Cardiac muscle cell (in vitro differentiated cells and primary cell): ENCODE measurements at regions not wholly inside any gene's neighbourhood (a gene's known extent, or its start where the extent isn't known, plus 50 kb on each side); places are given as distances from the start of the nearest gene placed in this dataset.

Source experiments
- DNase-seq, 2 donors: peaks; one replicate each; pipeline versions ENCODE4 v3.0.0 to v3.0.0-alpha.2; 2010 to 2017; ENCODE audit warnings: low read depth in 1 of 2, low spot score in 1 of 2
- H3K27ac ChIP-seq: fragments of 200-600 bp; sonication (generic); 2 replicates; pipeline ENCODE4 v1.5.1; 2016
- H3K27me3 ChIP-seq: fragments of 200-600 bp; sonication (generic); 2 replicates; pipeline ENCODE4 v1.6.0; 2016; ENCODE audit warnings: control low read depth
- H3K36me3 ChIP-seq: fragments of 200-600 bp; sonication (generic); 2 replicates; pipeline ENCODE4 v1.5.1; 2016; ENCODE audit warnings: control low read depth
- H3K4me1 ChIP-seq: fragments of 200-600 bp; sonication (generic); 2 replicates; pipeline ENCODE4 v1.8.1; 2017; ENCODE audit warnings: low read depth, mild to moderate bottlenecking, mixed run types
- H3K4me3 ChIP-seq: fragments of 200-600 bp; sonication (generic); 2 replicates; pipeline ENCODE4 v1.5.1; 2016; ENCODE audit warnings: mild to moderate bottlenecking
- H3K9me3 ChIP-seq: fragments of 200-600 bp; sonication (generic); 2 replicates; pipeline ENCODE4 v1.5.1; 2017; ENCODE audit warnings: low read depth, mild to moderate bottlenecking, control low read depth
- TF ChIP-seq, protein P1 (sequence below): IDR thresholded peaks from 2 replicates; pipeline ENCODE4 v1.5.1; 2012; ENCODE audit warnings: low read depth, mild to moderate bottlenecking, low read length

DNA sequence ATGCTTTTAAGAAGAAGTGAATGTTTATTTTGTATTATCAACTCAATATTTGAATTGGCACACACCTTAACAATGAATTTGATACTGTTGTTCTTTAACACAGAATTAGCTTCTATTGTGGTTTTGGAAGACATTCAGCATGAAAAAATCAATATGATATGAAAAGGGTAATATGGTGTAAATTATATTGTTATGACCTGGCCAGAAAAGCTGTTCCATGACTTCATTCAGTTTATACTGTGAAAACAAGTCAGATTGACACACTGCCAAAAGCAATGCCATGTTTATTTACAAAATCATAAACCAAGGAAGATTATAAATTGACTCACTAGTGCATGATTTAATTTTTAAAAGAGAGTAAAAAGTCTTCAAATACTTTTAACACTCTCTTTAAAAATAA, 851.4 kb upstream of the SEL1L start:
- TF ChIP-seq, protein P1, sequence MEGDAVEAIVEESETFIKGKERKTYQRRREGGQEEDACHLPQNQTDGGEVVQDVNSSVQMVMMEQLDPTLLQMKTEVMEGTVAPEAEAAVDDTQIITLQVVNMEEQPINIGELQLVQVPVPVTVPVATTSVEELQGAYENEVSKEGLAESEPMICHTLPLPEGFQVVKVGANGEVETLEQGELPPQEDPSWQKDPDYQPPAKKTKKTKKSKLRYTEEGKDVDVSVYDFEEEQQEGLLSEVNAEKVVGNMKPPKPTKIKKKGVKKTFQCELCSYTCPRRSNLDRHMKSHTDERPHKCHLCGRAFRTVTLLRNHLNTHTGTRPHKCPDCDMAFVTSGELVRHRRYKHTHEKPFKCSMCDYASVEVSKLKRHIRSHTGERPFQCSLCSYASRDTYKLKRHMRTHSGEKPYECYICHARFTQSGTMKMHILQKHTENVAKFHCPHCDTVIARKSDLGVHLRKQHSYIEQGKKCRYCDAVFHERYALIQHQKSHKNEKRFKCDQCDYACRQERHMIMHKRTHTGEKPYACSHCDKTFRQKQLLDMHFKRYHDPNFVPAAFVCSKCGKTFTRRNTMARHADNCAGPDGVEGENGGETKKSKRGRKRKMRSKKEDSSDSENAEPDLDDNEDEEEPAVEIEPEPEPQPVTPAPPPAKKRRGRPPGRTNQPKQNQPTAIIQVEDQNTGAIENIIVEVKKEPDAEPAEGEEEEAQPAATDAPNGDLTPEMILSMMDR: no peak
- H3K9me3 ChIP-seq: no peaks in the 10 kb centered on the region
- H3K4me1 ChIP-seq: no peaks in the 10 kb centered on the region
- no peak overlapping the region for H3K4me3 ChIP-seq
- H3K36me3 ChIP-seq: no peaks in the 10 kb centered on the region
- H3K27ac ChIP-seq: no peak overlapping the region
- H3K27me3 ChIP-seq: no peaks in the 10 kb centered on the region
- DNase-seq: no peak

GRCh38 chr14:82387699-82388098, 854.0 kb upstream of the SEL1L start:
- no peak overlapping the region for H3K27ac ChIP-seq
- TF ChIP-seq, protein P1: no peak
- no peaks in the 10 kb centered on the region for H3K4me1 ChIP-seq
- H3K4me3 ChIP-seq: no peak overlapping the region
- no peaks in the 10 kb centered on the region for H3K36me3 ChIP-seq
- no peaks in the 10 kb centered on the region for H3K27me3 ChIP-seq
- DNase-seq: no peak
- H3K9me3 ChIP-seq: no peaks in the 10 kb centered on the region

- TF ChIP-seq, protein P1: no peak
- Histone ChIP-seq H3K4me1 (no peaks in the 10 kb centered on the region), H3K36me3 (no peaks in the 10 kb centered on the region), H3K9me3 (no peaks in the 10 kb centered on the region), H3K27ac (no peak overlapping the region), H3K4me3 (no peak overlapping the region), H3K27me3 (no peaks in the 10 kb centered on the region)
- no peak for DNase-seq
Observed at GRCh38 chr14:82388488-82388887, 854.8 kb upstream of the SEL1L start.

DNA sequence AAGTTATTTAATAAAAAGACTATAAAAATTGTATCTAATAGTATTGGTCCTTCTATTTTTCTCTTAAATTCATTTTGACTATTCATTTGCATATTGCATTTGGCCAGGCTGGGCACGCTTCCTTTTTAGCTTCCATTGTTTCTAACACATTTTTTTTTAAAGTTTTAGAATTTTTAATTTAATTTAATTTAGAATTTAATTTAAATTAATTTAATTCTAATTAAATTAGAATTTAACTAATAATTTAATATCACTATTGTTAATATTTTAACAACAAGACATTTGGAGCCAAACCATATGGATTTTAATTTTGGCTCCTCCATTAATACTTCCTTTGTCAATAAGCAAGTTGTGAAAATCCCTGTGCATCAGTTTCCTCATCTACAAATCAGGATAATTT, 856.9 kb upstream of the SEL1L start:
- Histone ChIP-seq H3K27me3 (no peaks in the 10 kb centered on the region), H3K36me3 (no peaks in the 10 kb centered on the region), H3K4me3 (no peak overlapping the region), H3K27ac (no peak overlapping the region), H3K9me3 (no peaks in the 10 kb centered on the region), H3K4me1 (no peaks in the 10 kb centered on the region)
- TF ChIP-seq, protein P1: no peak
- no peak for DNase-seq

DNA sequence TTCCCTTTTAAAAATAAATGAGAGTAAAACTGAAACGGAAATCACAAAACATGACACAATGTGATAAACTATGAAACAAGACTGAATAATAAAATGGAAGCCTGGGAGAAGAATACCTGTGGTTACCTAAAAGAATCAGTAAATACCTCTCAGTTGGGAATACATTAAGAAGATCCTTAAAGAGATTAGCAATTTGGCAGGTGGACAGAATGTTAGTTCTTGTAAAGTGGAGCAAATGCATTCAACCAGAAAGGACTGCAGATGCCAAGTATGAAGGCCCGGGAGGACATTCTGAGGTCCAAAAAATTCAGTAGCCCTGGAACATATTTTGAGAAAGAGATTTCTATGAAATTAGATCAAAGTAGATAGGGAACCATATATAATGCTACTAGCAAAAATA, 861.3 kb upstream of the SEL1L start:
- Histone ChIP-seq H3K4me3 (no peak overlapping the region), H3K27me3 (no peaks in the 10 kb centered on the region), H3K9me3 (no peaks in the 10 kb centered on the region), H3K27ac (no peak overlapping the region), H3K4me1 (no peaks in the 10 kb centered on the region), H3K36me3 (no peaks in the 10 kb centered on the region)
- TF ChIP-seq, protein P1: no peak
- DNase-seq: no peak

- Histone ChIP-seq H3K27ac (no peak overlapping the region), H3K9me3 (no peaks in the 10 kb centered on the region), H3K4me3 (no peak overlapping the region), H3K36me3 (no peaks in the 10 kb centered on the region), H3K4me1 (no peaks in the 10 kb centered on the region), H3K27me3 (no peaks in the 10 kb centered on the region)
- DNase-seq: no peak
- TF ChIP-seq, protein P1: no peak
Observed at GRCh38 chr14:82398256-82398655, 864.6 kb upstream of the SEL1L start.
